Gastrocnemius medialis (tissue), 4 donors: ENCODE measurements at regions not wholly inside any gene's neighbourhood (a gene's known extent, or its start where the extent isn't known, plus 50 kb on each side); places are given as distances from the start of the nearest gene placed in this dataset.
"Not testable (repeated sequence)": the region's sequence is repeated elsewhere in the genome, so short reads cannot be mapped to it uniquely, and the experiment has no call there.

Experiments
- ATAC-seq, 2 donors: fragments of 150-250 bp; one replicate each; pipeline ENCODE4 v1.9.1; 2016
- DNase-seq, 2 donors: peaks; one replicate each; pipeline ENCODE4 v3.0.0-alpha.2; 2019
- H3K27ac ChIP-seq, 4 donors: fragments of 200-600 bp; sonication (generic); 1 replicate in 1 of 4; 2 replicates in 3 of 4; pipeline ENCODE4 v1.5.1; 2016 to 2018; ENCODE audit warnings: mild to moderate bottlenecking in 2 of 4, moderate library complexity in 1 of 4
- H3K27me3 ChIP-seq, 3 donors: fragments of 200-600 bp; sonication (generic) in 2 of 3; 1 replicate in 1 of 3; 2 replicates in 2 of 3; pipeline versions ENCODE4 v1.5.1 to v1.6.0; 2016 to 2019; ENCODE audit warnings: mild to moderate bottlenecking in 1 of 3, moderate library complexity in 1 of 3
- H3K36me3 ChIP-seq, 2 donors: fragments of 200-600 bp; sonication (generic) in 1 of 2; one replicate each; pipeline ENCODE4 v1.5.1; 2017 to 2018
- H3K4me1 ChIP-seq, 2 donors: fragments of 200-600 bp; sonication (generic) in 1 of 2; one replicate each; pipeline ENCODE4 v1.5.1; 2016 to 2017; ENCODE audit warnings: mild to moderate bottlenecking in 2 of 2
- H3K4me3 ChIP-seq, 4 donors: fragments of 200-600 bp; sonication (generic) in 3 of 4; 1 replicate in 1 of 4; 2 replicates in 3 of 4; pipeline ENCODE4 v1.5.1; 2016 to 2019; ENCODE audit warnings: mild to moderate bottlenecking in 2 of 4
- H3K9me3 ChIP-seq, 3 donors: fragments of 200-600 bp; sonication (generic) in 2 of 3; 1 replicate in 1 of 3; 2 replicates in 2 of 3; pipeline ENCODE4 v1.5.1; 2016 to 2019
- CTCF ChIP-seq, 5 experiments: fragments of 450-650 bp in 3 of 5; fragments of 200-600 bp in 2 of 5; sonication (generic) in 2 of 5; IDR thresholded peaks in 4 of 5; conservative IDR thresholded peaks in 1 of 5; 1 replicate in 4 of 5; 2 replicates in 1 of 5; pipeline ENCODE4 v1.5.1; 2016 to 2019; ENCODE audit warnings: antibody characterized with exemption in 5 of 5, mild to moderate bottlenecking in 3 of 5, moderate library complexity in 3 of 5
- POLR2A ChIP-seq, 2 donors: fragments of 450-650 bp; IDR thresholded peaks; one replicate each; pipeline ENCODE4 v1.6.1; 2017; ENCODE audit warnings: antibody characterized with exemption in 2 of 2, mild to moderate bottlenecking in 2 of 2, moderate library complexity in 2 of 2
- in situ Hi-C, 4 donors: fragments of 200-750 bp; cut with MboI; loops; one replicate each; pipeline versions ENCODE4 v1.15.0 to v1.8.0; 2017; ENCODE audit warnings: low sequenced_read_pairs in 4 of 4
- intact Hi-C: fragments of 100-400 bp; cut with DNase I; formaldehyde crosslinking; loops from one replicate; pipeline ENCODE4 v1.15.1; 2023; ENCODE audit warnings: low total_unique reads

GRCh38 chr4:49217492-49217891 is 231.4 kb downstream of the CWH43 start:
- TF ChIP-seq CTCF (IDR thresholded peaks at IDR 0.05 in 4 of 5, conservative IDR thresholded peaks at IDR 0.05 in 1 of 5): no peak
- no peak for TF ChIP-seq POLR2A (IDR thresholded peaks at IDR 0.05)
- Histone ChIP-seq H3K36me3 (no peaks in the 10 kb centered on the region), H3K27ac (no peak overlapping the region), H3K9me3 (no peaks in the 10 kb centered on the region), H3K4me3 (no peak overlapping the region), H3K4me1 (no peaks in the 10 kb centered on the region), H3K27me3 (no peaks in the 10 kb centered on the region)
- DNase-seq (no peak), ATAC-seq (no peak)
- intact Hi-C loops: no loop called here
- in situ Hi-C loops: no loop called here

GRCh38 chr4:49218094-49218493 is 232.0 kb downstream of the CWH43 start:
- H3K4me1 ChIP-seq, in situ Hi-C loops, H3K36me3 ChIP-seq, DNase-seq, ATAC-seq, H3K27me3 ChIP-seq, H3K27ac ChIP-seq, intact Hi-C loops, H3K9me3 ChIP-seq, H3K4me3 ChIP-seq: not testable (repeated sequence)

GRCh38 chr4:49218931-49219330 is 232.9 kb downstream of the CWH43 start:
- H3K9me3 ChIP-seq, DNase-seq, in situ Hi-C loops, H3K27me3 ChIP-seq, H3K27ac ChIP-seq, H3K4me1 ChIP-seq, H3K4me3 ChIP-seq, H3K36me3 ChIP-seq, intact Hi-C loops, ATAC-seq: not testable (repeated sequence)

- H3K4me1 ChIP-seq, H3K4me3 ChIP-seq, H3K36me3 ChIP-seq, in situ Hi-C loops, H3K27me3 ChIP-seq, DNase-seq, ATAC-seq, H3K9me3 ChIP-seq, H3K27ac ChIP-seq, intact Hi-C loops: not testable (repeated sequence)
Observed at GRCh38 chr4:49219489-49220225, 233.6 kb downstream of the CWH43 start.

- Histone ChIP-seq H3K4me3 (no peak overlapping the region), H3K27me3 (no peaks in the 10 kb centered on the region), H3K9me3 (no peaks in the 10 kb centered on the region), H3K27ac (no peak overlapping the region), H3K36me3 (no peaks in the 10 kb centered on the region), H3K4me1 (no peaks in the 10 kb centered on the region)
- ATAC-seq (no peak), DNase-seq (no peak)
- intact Hi-C loops (no loop called here), in situ Hi-C loops (no loop called here)
- TF ChIP-seq CTCF (IDR thresholded peaks at IDR 0.05 in 4 of 5, conservative IDR thresholded peaks at IDR 0.05 in 1 of 5) (no peak), POLR2A (IDR thresholded peaks at IDR 0.05) (no peak)
Observed at GRCh38 chr4:49221209-49221608, 235.1 kb downstream of the CWH43 start.

GRCh38 chr4:49222810-49223209 is 236.7 kb downstream of the CWH43 start:
- H3K4me3 ChIP-seq, H3K4me1 ChIP-seq, DNase-seq, in situ Hi-C loops, ATAC-seq, intact Hi-C loops, H3K36me3 ChIP-seq, H3K27me3 ChIP-seq, H3K9me3 ChIP-seq, H3K27ac ChIP-seq: not testable (repeated sequence)

- intact Hi-C loops, H3K9me3 ChIP-seq: not testable (repeated sequence)
Observed at GRCh38 chr4:49226216-49226866, 240.3 kb downstream of the CWH43 start.

GRCh38 chr4:49227941-49228340 is 241.9 kb downstream of the CWH43 start:
- intact Hi-C loops, H3K36me3 ChIP-seq, H3K9me3 ChIP-seq, in situ Hi-C loops, H3K27me3 ChIP-seq, DNase-seq, H3K4me3 ChIP-seq, ATAC-seq, H3K4me1 ChIP-seq, H3K27ac ChIP-seq: not testable (repeated sequence)

More at GRCh38 chr4:49226216-49226866, 240.3 kb downstream of the CWH43 start:
- ATAC-seq, H3K27ac ChIP-seq, H3K4me3 ChIP-seq, H3K36me3 ChIP-seq, H3K27me3 ChIP-seq, in situ Hi-C loops, DNase-seq, H3K4me1 ChIP-seq: not testable (repeated sequence)

- H3K27ac ChIP-seq, H3K36me3 ChIP-seq, H3K4me1 ChIP-seq, DNase-seq, ATAC-seq, H3K4me3 ChIP-seq, H3K27me3 ChIP-seq, in situ Hi-C loops, intact Hi-C loops, H3K9me3 ChIP-seq: not testable (repeated sequence)
Observed at GRCh38 chr4:49229243-49229642, 243.2 kb downstream of the CWH43 start.

GRCh38 chr4:49229713-49230112 is 243.6 kb downstream of the CWH43 start:
- H3K27ac ChIP-seq, H3K4me1 ChIP-seq, H3K9me3 ChIP-seq, H3K27me3 ChIP-seq, ATAC-seq, intact Hi-C loops, H3K4me3 ChIP-seq, DNase-seq, in situ Hi-C loops, H3K36me3 ChIP-seq: not testable (repeated sequence)
